ENCODE measurements at regions not wholly inside any gene's neighbourhood (a gene's known extent, or its start where the extent isn't known, plus 50 kb on each side); places are given as distances from the start of the nearest gene placed in this dataset.

DNA sequence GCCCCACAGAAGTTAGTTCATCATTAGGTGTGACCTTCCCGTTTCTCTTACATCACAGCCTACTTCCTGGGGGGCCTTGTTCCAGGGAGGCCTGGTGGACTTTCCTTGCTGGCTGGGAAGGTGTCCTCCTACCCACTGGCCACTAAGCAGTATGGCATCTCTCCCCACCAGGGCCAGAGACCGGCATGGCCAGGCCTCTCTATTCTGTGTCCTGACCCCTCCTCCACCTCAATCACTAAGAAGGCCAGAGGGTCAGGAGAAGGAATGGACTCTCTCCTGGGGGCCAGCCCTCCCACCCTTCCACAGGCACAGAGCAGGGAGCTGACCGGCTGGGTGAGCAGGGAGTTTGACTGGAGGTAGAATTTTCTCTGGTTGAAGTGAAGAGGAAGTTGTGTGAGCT lies 81.9 kb downstream of the PJA1 start:
- WGBS (ENCODE audit: insufficient coverage, insufficient replicate concordance, low lambda C conversion rate, missing lambda C conversion rate) = 17% methylated on average over 3 of the region's 3 CpGs
- Histone ChIP-seq H3K4me1 (ENCODE audit: control insufficient read depth, insufficient read depth, low read length) (no peaks in the 10 kb centered on the region), H3K27me3 (replicated peaks in 1 of 2; ENCODE audit: control insufficient read depth in 2 of 2, insufficient read depth in 2 of 2, low read length in 1 of 2) (no peaks in the 10 kb centered on the region; a peak in 2 of 4 replicates), H3K4me2 (ENCODE audit: control insufficient read depth, insufficient read depth) (no peak overlapping the region), H3K4me3 (no peak overlapping the region), H3K36me3 (ENCODE audit: control insufficient read depth in 2 of 2, insufficient read depth in 2 of 2, low read length in 1 of 2) (no peaks in the 10 kb centered on the region), H3K27ac (ENCODE audit: control insufficient read depth, insufficient read depth) (no peak overlapping the region), H3K79me2 (ENCODE audit: control insufficient read depth, insufficient read depth, low read length) (no peaks in the 10 kb centered on the region), H3K9ac (ENCODE audit: control insufficient read depth, insufficient read depth, low read length) (no peak overlapping the region), H2AFZ (ENCODE audit: control insufficient read depth, low read depth, low read length) (no peak overlapping the region), H4K20me1 (ENCODE audit: control insufficient read depth, insufficient read depth) (no peaks in the 10 kb centered on the region), H3K9me3 (replicated peaks; ENCODE audit: control insufficient read depth, insufficient read depth, low read length) (no peaks in the 10 kb centered on the region)
- FAIRE-seq = no peak
- DNase-seq (ENCODE audit: low read depth, low spot score) = no peak
- no peak for TF ChIP-seq SUZ12 (IDR thresholded peaks at IDR 0.05; ENCODE audit: unreplicated experiment)
- no peak for TF ChIP-seq SMAD1 (IDR thresholded peaks at IDR 0.05; ENCODE audit: low read depth, partially characterized antibody)
- no peak for TF ChIP-seq CREB1 (IDR thresholded peaks at IDR 0.05; ENCODE audit: low read depth)
- TF ChIP-seq ZSCAN29 (IDR thresholded peaks at IDR 0.05) = no peak
- no peak for TF ChIP-seq TBL1XR1 (IDR thresholded peaks at IDR 0.05; ENCODE audit: low read depth, low read length)
- ChIA-PET POLR2A (no interaction called here), RAD21 (ENCODE audit: unreplicated experiment) (no interaction called here), SMC1A (ENCODE audit: uncharacterized antibody, unreplicated experiment) (interaction anchor here (0.6 kb wide), 1 partner anchor 13 kb away, joined by 3 read pairs; no protein-coding TSS in a partner anchor), CTCF (interaction anchor here (1.4 kb wide), 1 partner anchor 255 kb away, joined by 3 read pairs; the partner anchor contains the start of gene EFNB1)
- no TSS peak for BruUV-seq (replicated peaks)
- ATAC-seq = no peak
- in situ Hi-C loops (cut with MboI) = no loop called here
- intact Hi-C loops (cut with micrococcal nuclease; ENCODE audit: unreplicated experiment) = no loop called here

DNA sequence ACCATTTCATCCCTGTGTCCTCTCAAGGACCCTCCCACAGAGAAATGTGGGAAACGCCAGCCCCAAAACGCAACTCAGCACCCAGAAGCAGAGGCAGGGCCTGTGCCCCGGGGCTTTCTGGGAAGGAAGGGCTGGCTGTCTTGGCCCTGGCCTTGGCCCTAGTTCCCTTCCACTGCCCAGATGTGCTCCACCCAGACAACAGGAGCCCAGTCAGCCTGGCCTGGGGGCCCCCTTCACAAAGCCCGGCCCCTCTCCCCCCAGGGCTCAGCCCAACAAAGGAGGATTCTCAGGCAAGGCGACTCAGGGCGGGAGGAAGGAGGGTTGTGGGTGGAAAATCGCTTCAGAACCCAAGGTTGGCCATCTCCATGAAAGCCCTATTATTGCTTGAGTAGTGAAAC lies 82.5 kb downstream of the PJA1 start:
- no peak for ATAC-seq
- no peak for TF ChIP-seq NR2F1 (conservative IDR thresholded peaks at IDR 0.05)
- no peak for TF ChIP-seq CREM (IDR thresholded peaks at IDR 0.05; ENCODE audit: low read depth)
- TF ChIP-seq ZNF24 (IDR thresholded peaks at IDR 0.05) = no peak
- TF ChIP-seq YBX1 (IDR thresholded peaks at IDR 0.05) = no peak
- TF ChIP-seq RAD51 (IDR thresholded peaks at IDR 0.05) = no peak
- TF ChIP-seq NFIC (IDR thresholded peaks at IDR 0.05; ENCODE audit: low read depth, low read length) = no peak
- no peak for TF ChIP-seq SMAD5 (IDR thresholded peaks at IDR 0.05; ENCODE audit: low read depth)
- TF ChIP-seq ZNF384 (IDR thresholded peaks at IDR 0.05; ENCODE audit: borderline replicate concordance, low read depth, low read length) = no peak
- no peak for TF ChIP-seq SMC3 (IDR thresholded peaks at IDR 0.05; ENCODE audit: borderline replicate concordance, low read length)
- TF ChIP-seq TBL1XR1 (IDR thresholded peaks at IDR 0.05; ENCODE audit: low read depth, low read length) = no peak
- no peak for TF ChIP-seq SMAD1 (IDR thresholded peaks at IDR 0.05; ENCODE audit: low read depth, partially characterized antibody)
- TF ChIP-seq RAD21 (IDR thresholded peaks at IDR 0.05; ENCODE audit: insufficient read depth, low read depth, low read length) = no peak
- ChIA-PET POLR2A (no interaction called here), CTCF (no interaction called here), SMC1A (ENCODE audit: uncharacterized antibody, unreplicated experiment) (no interaction called here), RAD21 (ENCODE audit: unreplicated experiment) (no interaction called here)
- Histone ChIP-seq H3K27me3 (replicated peaks in 1 of 2; ENCODE audit: control insufficient read depth in 2 of 2, insufficient read depth in 2 of 2, low read length in 1 of 2) (no peaks in the 10 kb centered on the region; a peak in 2 of 4 replicates), H3K36me3 (ENCODE audit: control insufficient read depth in 2 of 2, insufficient read depth in 2 of 2, low read length in 1 of 2) (no peaks in the 10 kb centered on the region), H3K4me1 (ENCODE audit: control insufficient read depth, insufficient read depth, low read length) (no peaks in the 10 kb centered on the region), H3K4me2 (ENCODE audit: control insufficient read depth, insufficient read depth) (no peak overlapping the region), H2AFZ (ENCODE audit: control insufficient read depth, low read depth, low read length) (no peak overlapping the region), H3K9ac (ENCODE audit: control insufficient read depth, insufficient read depth, low read length) (no peak overlapping the region), H3K27ac (ENCODE audit: control insufficient read depth, insufficient read depth) (no peak overlapping the region), H4K20me1 (ENCODE audit: control insufficient read depth, insufficient read depth) (no peaks in the 10 kb centered on the region), H3K9me3 (replicated peaks; ENCODE audit: control insufficient read depth, insufficient read depth, low read length) (no peaks in the 10 kb centered on the region), H3K79me2 (ENCODE audit: control insufficient read depth, insufficient read depth, low read length) (no peaks in the 10 kb centered on the region), H3K4me3 (no peak overlapping the region)
- DNase-seq (ENCODE audit: low read depth, low spot score) = no peak
- in situ Hi-C loops (cut with MboI) = no loop called here
- intact Hi-C loops (cut with micrococcal nuclease; ENCODE audit: unreplicated experiment) = no loop called here
- no TSS peak for BruUV-seq (replicated peaks)
- no peak for FAIRE-seq
- WGBS (ENCODE audit: insufficient coverage, insufficient replicate concordance, low lambda C conversion rate, missing lambda C conversion rate) = 6% methylated on average over 6 of the region's 7 CpGs

Data from GM12878 (cell line).